Right lobe of liver (tissue), 4 donors: ENCODE measurements at regions not wholly inside any gene's neighbourhood (a gene's known extent, or its start where the extent isn't known, plus 50 kb on each side); places are given as distances from the start of the nearest gene placed in this dataset.

Experiments used
- POLR2A ChIP-seq: fragments of 450-650 bp; IDR thresholded peaks from one replicate; pipeline ENCODE4 v1.6.1; 2017; ENCODE audit warnings: antibody characterized with exemption, mild to moderate bottlenecking
- TF ChIP-seq, protein P1 (sequence below), 4 donors: fragments of 200-600 bp in 3 of 4; fragments of 450-650 bp in 1 of 4; IDR thresholded peaks; one replicate each; pipeline versions ENCODE4 v1.5.1 to v1.8.0; 2016 to 2022; ENCODE audit warnings: antibody characterized with exemption in 4 of 4, mild to moderate bottlenecking in 2 of 4
- donor health status: DM: no; HTN: no; CAD: no.
- donor health status: DM: no; HTN: no; CAD: no.
- donor health status: DM: no; HTN: yes; CAD: no.

DNA sequence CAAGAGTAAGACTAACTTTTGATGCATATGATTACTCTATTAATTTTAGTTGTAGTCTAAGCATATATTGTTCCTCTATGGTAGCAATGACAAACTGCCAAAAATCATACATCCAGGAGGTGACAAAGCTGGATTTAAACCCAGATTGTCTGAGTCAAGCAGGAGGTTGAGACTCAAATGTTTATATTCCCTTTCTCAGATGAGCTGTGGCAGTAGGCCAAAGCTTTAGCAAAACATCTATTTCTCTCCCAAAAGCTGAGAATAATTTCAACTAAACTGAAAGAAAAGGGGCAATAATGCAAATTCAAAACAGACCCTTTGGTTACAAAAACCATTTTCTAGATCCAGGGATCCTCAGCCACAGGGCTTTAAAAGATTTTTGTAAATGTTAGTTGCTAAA lies 173.6 kb downstream of the SEC23A start:
- TF ChIP-seq POLR2A, result no peak
- TF ChIP-seq, protein P1, sequence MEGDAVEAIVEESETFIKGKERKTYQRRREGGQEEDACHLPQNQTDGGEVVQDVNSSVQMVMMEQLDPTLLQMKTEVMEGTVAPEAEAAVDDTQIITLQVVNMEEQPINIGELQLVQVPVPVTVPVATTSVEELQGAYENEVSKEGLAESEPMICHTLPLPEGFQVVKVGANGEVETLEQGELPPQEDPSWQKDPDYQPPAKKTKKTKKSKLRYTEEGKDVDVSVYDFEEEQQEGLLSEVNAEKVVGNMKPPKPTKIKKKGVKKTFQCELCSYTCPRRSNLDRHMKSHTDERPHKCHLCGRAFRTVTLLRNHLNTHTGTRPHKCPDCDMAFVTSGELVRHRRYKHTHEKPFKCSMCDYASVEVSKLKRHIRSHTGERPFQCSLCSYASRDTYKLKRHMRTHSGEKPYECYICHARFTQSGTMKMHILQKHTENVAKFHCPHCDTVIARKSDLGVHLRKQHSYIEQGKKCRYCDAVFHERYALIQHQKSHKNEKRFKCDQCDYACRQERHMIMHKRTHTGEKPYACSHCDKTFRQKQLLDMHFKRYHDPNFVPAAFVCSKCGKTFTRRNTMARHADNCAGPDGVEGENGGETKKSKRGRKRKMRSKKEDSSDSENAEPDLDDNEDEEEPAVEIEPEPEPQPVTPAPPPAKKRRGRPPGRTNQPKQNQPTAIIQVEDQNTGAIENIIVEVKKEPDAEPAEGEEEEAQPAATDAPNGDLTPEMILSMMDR (IDR thresholded peaks at IDR 0.05), result no peak
